Endothelial cell of umbilical vein (primary cell): ENCODE measurements at regions not wholly inside any gene's neighbourhood (a gene's known extent, or its start where the extent isn't known, plus 50 kb on each side); places are given as distances from the start of the nearest gene placed in this dataset.

Experiments used
- EZH2 ChIP-seq: IDR thresholded peaks from 2 replicates; pipeline ENCODE4 v1.6.1; 2012; ENCODE audit warnings: borderline replicate concordance, low read depth, mild to moderate bottlenecking, moderate library complexity, low read length, inconsistent platforms; ENCODE audit not compliant: severe bottlenecking
- JUN ChIP-seq: IDR thresholded peaks from 2 replicates; pipeline ENCODE4 v1.6.1; 2011; ENCODE audit warnings: borderline replicate concordance, low read depth; ENCODE audit not compliant: insufficient read length, insufficient read depth
- POLR2A ChIP-seq: IDR thresholded peaks from 2 replicates; pipeline ENCODE4 v1.6.1; 2012; ENCODE audit warnings: low read depth, mild to moderate bottlenecking, control low read depth, low read length
- POLR2AphosphoS5 ChIP-seq: IDR thresholded peaks from 2 replicates; pipeline ENCODE4 v1.6.1; 2012; ENCODE audit warnings: low read depth, mild to moderate bottlenecking, control low read depth, low read length, moderate library complexity; ENCODE audit not compliant: insufficient read depth
- TF ChIP-seq, protein P1 (sequence below), 2 donors: IDR thresholded peaks; 1 replicate in 1 of 2; 2 replicates in 1 of 2; pipeline ENCODE4 v1.5.1; 2011; ENCODE audit warnings: low read length in 2 of 2, mild to moderate bottlenecking in 2 of 2, moderate library complexity in 2 of 2, control low read depth in 1 of 2, inconsistent platforms in 1 of 2, low read depth in 1 of 2; ENCODE audit not compliant: insufficient read depth in 1 of 2; ENCODE audit errors: extremely low read depth in 1 of 2

DNA sequence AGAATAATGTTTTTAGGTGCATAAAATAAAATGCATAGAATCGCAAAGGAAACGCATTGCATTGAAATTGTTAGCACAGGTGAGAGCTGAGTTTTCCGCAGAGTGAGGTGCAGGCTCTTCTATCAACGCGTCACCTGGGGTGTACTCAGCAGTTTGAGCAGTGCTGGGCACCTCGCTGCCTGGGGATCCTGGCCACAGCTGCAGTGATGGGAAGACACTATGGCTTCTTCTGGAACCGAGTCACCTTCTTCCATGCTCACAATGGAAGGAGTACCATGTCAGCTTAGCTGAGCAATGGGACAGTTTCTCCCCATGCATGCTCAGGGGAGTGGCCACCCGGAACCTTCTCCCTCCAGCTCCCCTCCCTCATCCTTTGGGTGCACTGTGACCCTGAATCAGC lies 95.4 kb upstream of the OTOS start:
- TF ChIP-seq JUN (no peak), POLR2A (no peak), EZH2 (no peak), POLR2AphosphoS5 (no peak)
- TF ChIP-seq, protein P1, sequence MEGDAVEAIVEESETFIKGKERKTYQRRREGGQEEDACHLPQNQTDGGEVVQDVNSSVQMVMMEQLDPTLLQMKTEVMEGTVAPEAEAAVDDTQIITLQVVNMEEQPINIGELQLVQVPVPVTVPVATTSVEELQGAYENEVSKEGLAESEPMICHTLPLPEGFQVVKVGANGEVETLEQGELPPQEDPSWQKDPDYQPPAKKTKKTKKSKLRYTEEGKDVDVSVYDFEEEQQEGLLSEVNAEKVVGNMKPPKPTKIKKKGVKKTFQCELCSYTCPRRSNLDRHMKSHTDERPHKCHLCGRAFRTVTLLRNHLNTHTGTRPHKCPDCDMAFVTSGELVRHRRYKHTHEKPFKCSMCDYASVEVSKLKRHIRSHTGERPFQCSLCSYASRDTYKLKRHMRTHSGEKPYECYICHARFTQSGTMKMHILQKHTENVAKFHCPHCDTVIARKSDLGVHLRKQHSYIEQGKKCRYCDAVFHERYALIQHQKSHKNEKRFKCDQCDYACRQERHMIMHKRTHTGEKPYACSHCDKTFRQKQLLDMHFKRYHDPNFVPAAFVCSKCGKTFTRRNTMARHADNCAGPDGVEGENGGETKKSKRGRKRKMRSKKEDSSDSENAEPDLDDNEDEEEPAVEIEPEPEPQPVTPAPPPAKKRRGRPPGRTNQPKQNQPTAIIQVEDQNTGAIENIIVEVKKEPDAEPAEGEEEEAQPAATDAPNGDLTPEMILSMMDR (IDR thresholded peaks at IDR 0.05; ENCODE audit: extremely low read depth in 1 of 2, insufficient read depth in 1 of 2, low read depth in 1 of 2, low read length in 2 of 2), result no peak
